Gastroesophageal sphincter (tissue), 3 donors: ENCODE measurements at regions not wholly inside any gene's neighbourhood (a gene's known extent, or its start where the extent isn't known, plus 50 kb on each side); places are given as distances from the start of the nearest gene placed in this dataset.

Experiments
- CTCF ChIP-seq, 4 experiments: fragments of 200-600 bp in 2 of 4; fragments of 450-650 bp in 2 of 4; sonication (generic) in 1 of 4; IDR thresholded peaks; one replicate each; pipeline ENCODE4 v1.5.1; 2017 to 2019; ENCODE audit warnings: antibody characterized with exemption in 4 of 4, mild to moderate bottlenecking in 2 of 4, moderate library complexity in 2 of 4
- POLR2AphosphoS5 ChIP-seq: sonication (generic); formaldehyde crosslinking; IDR thresholded peaks from one replicate; pipeline ENCODE4 v1.6.1; 2017; ENCODE audit warnings: antibody characterized with exemption

- no peak for TF ChIP-seq POLR2AphosphoS5
- no peak for TF ChIP-seq CTCF (IDR thresholded peaks at IDR 0.05)
Observed at GRCh38 chr4:63458010-63458409, 951.2 kb downstream of the TECRL start.
